Calu3 (cell line): ENCODE measurements at regions not wholly inside any gene's neighbourhood (a gene's known extent, or its start where the extent isn't known, plus 50 kb on each side); places are given as distances from the start of the nearest gene placed in this dataset.
"Not testable (repeated sequence)": the region's sequence is repeated elsewhere in the genome, so short reads cannot be mapped to it uniquely, and the experiment has no call there.

ENCODE experiments used
- BruUV-seq: library from RNA; stranded (reverse); fragments of 400-500 nt; replicated peaks from 2 replicates; lab custom pipeline; 2021; lab: Mats Ljungman, UMichigan
- CTCF ChIA-PET: fragments of 300-600 bp; sonication (Branson Sonifier 250); formaldehyde crosslinking; loops from one replicate; lab custom pipeline; 2022; ENCODE audit warnings: antibody characterized with exemption; lab: Charles Lee
- DNase-seq: peaks from one replicate; pipeline ENCODE4 v3.0.0; 2022
- H3K27ac Mint-ChIP-seq: one replicate; pipeline ENCODE4 v1.8.0; 2022; ENCODE audit warnings: mixed read lengths; ENCODE audit not compliant: unreplicated experiment
- H3K27me3 Mint-ChIP-seq: one replicate; pipeline ENCODE4 v1.8.0; 2022; ENCODE audit warnings: mixed read lengths; ENCODE audit not compliant: unreplicated experiment
- H3K36me3 Mint-ChIP-seq: one replicate; pipeline ENCODE4 v1.8.0; 2022; ENCODE audit warnings: mild to moderate bottlenecking, moderate library complexity, mixed read lengths; ENCODE audit not compliant: insufficient read depth, unreplicated experiment
- H3K4me1 Mint-ChIP-seq: one replicate; pipeline ENCODE4 v1.8.0; 2022; ENCODE audit warnings: mild to moderate bottlenecking, low read depth, mixed read lengths; ENCODE audit not compliant: unreplicated experiment
- H3K4me3 Mint-ChIP-seq: one replicate; pipeline ENCODE4 v1.8.0; 2022; ENCODE audit warnings: mild to moderate bottlenecking, low read depth, moderate library complexity, mixed read lengths; ENCODE audit not compliant: unreplicated experiment
- H3K9me3 Mint-ChIP-seq: one replicate; pipeline ENCODE4 v1.8.0; 2022; ENCODE audit warnings: low read depth, mixed read lengths; ENCODE audit not compliant: unreplicated experiment
- CTCF ChIP-seq: fragments of 200-600 bp; IDR thresholded peaks from one replicate; pipeline ENCODE4 v1.8.0; 2022; ENCODE audit warnings: antibody characterized with exemption; ENCODE audit not compliant: unreplicated experiment
- intact Hi-C: fragments of 100-400 bp; cut with micrococcal nuclease; formaldehyde crosslinking; loops from one replicate; pipeline ENCODE4 v1.10.0; 2022; ENCODE audit not compliant: unreplicated experiment

- BruUV-seq = no TSS peak
- CTCF ChIA-PET = no interaction called here
- no peaks in the 10 kb centered on the region for H3K27me3 Mint-ChIP-seq
- no peaks in the 10 kb centered on the region for H3K36me3 Mint-ChIP-seq
- no peak overlapping the region for H3K27ac Mint-ChIP-seq
- no peaks in the 10 kb centered on the region for H3K9me3 Mint-ChIP-seq
- no peak for DNase-seq
- intact Hi-C loops = loop anchor here (10.0 kb wide), 1 partner anchor 1260 kb away; no protein-coding TSS in a partner anchor
- no peak overlapping the region for H3K4me3 Mint-ChIP-seq
- TF ChIP-seq CTCF = no peak
- H3K4me1 Mint-ChIP-seq = no peaks in the 10 kb centered on the region
Measured at GRCh38 chr6:112934433-112935327, 587.5 kb downstream of the RFPL4B start.

- TF ChIP-seq CTCF = no peak
- no peaks in the 10 kb centered on the region for H3K27me3 Mint-ChIP-seq
- no peaks in the 10 kb centered on the region for H3K9me3 Mint-ChIP-seq
- CTCF ChIA-PET = no interaction called here
- intact Hi-C loops = loop anchor here (10.0 kb wide), 1 partner anchor 1259 kb away; no protein-coding TSS in a partner anchor
- H3K4me1 Mint-ChIP-seq = no peaks in the 10 kb centered on the region
- no peak overlapping the region for H3K4me3 Mint-ChIP-seq
- no TSS peak for BruUV-seq
- no peaks in the 10 kb centered on the region for H3K36me3 Mint-ChIP-seq
- no peak for DNase-seq
- no peak overlapping the region for H3K27ac Mint-ChIP-seq
Measured at GRCh38 chr6:112935402-112936078, 588.4 kb downstream of the RFPL4B start.

- CTCF ChIA-PET = no interaction called here
- H3K9me3 Mint-ChIP-seq = no peaks in the 10 kb centered on the region
- TF ChIP-seq CTCF = no peak
- intact Hi-C loops = loop anchor here (10.0 kb wide), 1 partner anchor 1259 kb away; no protein-coding TSS in a partner anchor
- BruUV-seq = no TSS peak
- H3K27ac Mint-ChIP-seq = no peak overlapping the region
- DNase-seq = no peak
- no peaks in the 10 kb centered on the region for H3K4me1 Mint-ChIP-seq
- no peaks in the 10 kb centered on the region for H3K27me3 Mint-ChIP-seq
- no peak overlapping the region for H3K4me3 Mint-ChIP-seq
- no peaks in the 10 kb centered on the region for H3K36me3 Mint-ChIP-seq
Measured at GRCh38 chr6:112936079-112936472, 588.9 kb downstream of the RFPL4B start.

GRCh38 chr6:112936504-112936903 is 589.4 kb downstream of the RFPL4B start:
- Mint-ChIP-seq H3K27me3 (no peaks in the 10 kb centered on the region), H3K4me1 (no peaks in the 10 kb centered on the region), H3K9me3 (no peaks in the 10 kb centered on the region), H3K36me3 (no peaks in the 10 kb centered on the region), H3K27ac (no peak overlapping the region), H3K4me3 (no peak overlapping the region)
- intact Hi-C loops = loop anchor here (10.0 kb wide), 1 partner anchor 1258 kb away; no protein-coding TSS in a partner anchor
- no peak for TF ChIP-seq CTCF
- BruUV-seq = no TSS peak
- CTCF ChIA-PET = no interaction called here
- no peak for DNase-seq

GRCh38 chr6:112937690-112938089 is 590.6 kb downstream of the RFPL4B start:
- CTCF ChIA-PET, H3K36me3 Mint-ChIP-seq, H3K4me1 Mint-ChIP-seq, H3K27ac Mint-ChIP-seq, DNase-seq, H3K4me3 Mint-ChIP-seq, H3K27me3 Mint-ChIP-seq, H3K9me3 Mint-ChIP-seq, BruUV-seq: not testable (repeated sequence)
- intact Hi-C loops = loop anchor here (10.0 kb wide), 1 partner anchor 1257 kb away; no protein-coding TSS in a partner anchor
